Prostate gland (tissue), 2 donors: ENCODE measurements at regions not wholly inside any gene's neighbourhood (a gene's known extent, or its start where the extent isn't known, plus 50 kb on each side); places are given as distances from the start of the nearest gene placed in this dataset.

Experiments
- DNase-seq: peaks from one replicate; pipeline ENCODE4 v3.0.0-alpha.2; 2019; ENCODE audit warnings: low spot score
- H3K27ac ChIP-seq, 2 donors: fragments of 200-600 bp; sonication (generic); 2 replicates each; pipeline ENCODE4 v1.5.1; 2017 to 2019
- H3K27me3 ChIP-seq: fragments of 200-600 bp; sonication (generic); replicated peaks from 2 replicates; pipeline ENCODE4 v1.5.1; 2019; ENCODE audit not compliant: insufficient read depth
- H3K36me3 ChIP-seq, 2 donors: fragments of 200-600 bp; sonication (generic); 1 replicate in 1 of 2; 2 replicates in 1 of 2; pipeline versions ENCODE4 v1.5.1 to v1.8.1; 2017 to 2019
- H3K4me1 ChIP-seq: fragments of 200-600 bp; sonication (generic); replicated peaks from 2 replicates; pipeline ENCODE4 v1.5.1; 2019
- H3K4me3 ChIP-seq, 2 donors: fragments of 200-600 bp; sonication (generic); 2 replicates each; pipeline ENCODE4 v1.5.1; 2017 to 2019
- H3K9me3 ChIP-seq: fragments of 200-600 bp; sonication (generic); 2 replicates; pipeline ENCODE4 v1.5.1; 2017
- POLR2A ChIP-seq: fragments of 450-650 bp; IDR thresholded peaks from one replicate; pipeline ENCODE4 v1.6.1; 2016; ENCODE audit warnings: antibody characterized with exemption, mild to moderate bottlenecking
- POLR2AphosphoS5 ChIP-seq: sonication (generic); formaldehyde crosslinking; IDR thresholded peaks from one replicate; pipeline ENCODE4 v1.6.1; 2017; ENCODE audit warnings: antibody characterized with exemption
- WGBS: methylation state at CpG from one replicate; pipeline ENCODE4 v1.1.5; 2018; 5-methylcytosine and 5-hydroxymethylcytosine counted together
- intact Hi-C: fragments of 100-400 bp; cut with DNase I; formaldehyde crosslinking; loops from one replicate; pipeline ENCODE4 v1.14.2; 2022
- TF ChIP-seq, protein P1 (sequence below), 4 experiments: fragments of 200-600 bp in 2 of 4; fragments of 450-650 bp in 2 of 4; sonication (generic) in 2 of 4; IDR thresholded peaks; 1 replicate in 3 of 4; 2 replicates in 1 of 4; pipeline ENCODE4 v1.5.1; 2016 to 2019; ENCODE audit warnings: antibody characterized with exemption in 4 of 4, mild to moderate bottlenecking in 2 of 4, moderate library complexity in 2 of 4

DNA sequence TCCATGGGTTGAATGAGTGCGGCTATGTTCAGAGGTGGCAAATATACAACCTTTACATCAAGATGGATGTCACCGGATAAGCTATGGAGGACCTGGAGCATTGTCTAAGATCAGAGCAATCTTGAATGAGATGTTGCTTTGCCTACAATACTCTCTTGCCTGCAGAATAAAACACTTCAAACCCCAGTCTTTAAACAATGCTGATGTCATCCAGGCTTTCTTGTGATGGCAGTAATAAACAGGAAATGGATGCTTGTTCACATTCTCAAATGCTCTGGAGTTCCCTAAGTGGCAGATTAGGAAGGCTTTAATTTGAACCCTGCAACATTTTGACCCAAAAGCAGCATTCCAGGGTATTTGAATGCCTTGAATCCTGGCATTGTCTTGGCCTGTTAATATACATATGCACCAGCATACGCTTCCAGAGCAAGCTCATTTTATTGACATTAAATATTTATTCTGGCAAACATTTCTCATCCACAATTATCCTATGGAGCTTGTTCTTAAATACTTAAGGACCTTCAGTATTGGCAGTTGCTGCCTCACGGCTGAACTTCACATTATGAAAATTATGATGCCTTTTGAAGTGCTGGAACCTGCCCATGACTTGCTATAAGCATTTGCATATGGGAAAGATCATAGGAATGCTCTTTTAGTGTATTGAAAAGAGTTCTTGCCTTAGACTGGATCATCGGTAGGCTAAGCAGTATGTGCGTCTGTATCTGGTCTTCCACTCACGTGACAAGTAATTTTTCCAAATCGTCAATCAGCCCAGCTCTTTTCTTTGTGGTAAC, 422.7 kb downstream of the SIPA1L2 start:
- intact Hi-C loops: no loop called here
- no peak overlapping the region for H3K27ac ChIP-seq
- no peaks in the 10 kb centered on the region for H3K36me3 ChIP-seq
- 63% methylated on average over 8 of the region's 8 CpGs for WGBS
- H3K4me1 ChIP-seq: no peaks in the 10 kb centered on the region
- DNase-seq: no peak
- H3K27me3 ChIP-seq: no peaks in the 10 kb centered on the region
- TF ChIP-seq, protein P1, sequence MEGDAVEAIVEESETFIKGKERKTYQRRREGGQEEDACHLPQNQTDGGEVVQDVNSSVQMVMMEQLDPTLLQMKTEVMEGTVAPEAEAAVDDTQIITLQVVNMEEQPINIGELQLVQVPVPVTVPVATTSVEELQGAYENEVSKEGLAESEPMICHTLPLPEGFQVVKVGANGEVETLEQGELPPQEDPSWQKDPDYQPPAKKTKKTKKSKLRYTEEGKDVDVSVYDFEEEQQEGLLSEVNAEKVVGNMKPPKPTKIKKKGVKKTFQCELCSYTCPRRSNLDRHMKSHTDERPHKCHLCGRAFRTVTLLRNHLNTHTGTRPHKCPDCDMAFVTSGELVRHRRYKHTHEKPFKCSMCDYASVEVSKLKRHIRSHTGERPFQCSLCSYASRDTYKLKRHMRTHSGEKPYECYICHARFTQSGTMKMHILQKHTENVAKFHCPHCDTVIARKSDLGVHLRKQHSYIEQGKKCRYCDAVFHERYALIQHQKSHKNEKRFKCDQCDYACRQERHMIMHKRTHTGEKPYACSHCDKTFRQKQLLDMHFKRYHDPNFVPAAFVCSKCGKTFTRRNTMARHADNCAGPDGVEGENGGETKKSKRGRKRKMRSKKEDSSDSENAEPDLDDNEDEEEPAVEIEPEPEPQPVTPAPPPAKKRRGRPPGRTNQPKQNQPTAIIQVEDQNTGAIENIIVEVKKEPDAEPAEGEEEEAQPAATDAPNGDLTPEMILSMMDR (IDR thresholded peaks at IDR 0.05): no peak
- TF ChIP-seq POLR2AphosphoS5: no peak
- H3K4me3 ChIP-seq: no peak overlapping the region
- no peaks in the 10 kb centered on the region for H3K9me3 ChIP-seq

- Histone ChIP-seq H3K4me3 (no peak overlapping the region), H3K4me1 (no peaks in the 10 kb centered on the region), H3K9me3 (no peaks in the 10 kb centered on the region), H3K27ac (no peak overlapping the region), H3K27me3 (no peaks in the 10 kb centered on the region), H3K36me3 (no peaks in the 10 kb centered on the region)
- TF ChIP-seq POLR2AphosphoS5: no peak
- TF ChIP-seq POLR2A: no peak
- TF ChIP-seq, protein P1 (IDR thresholded peaks at IDR 0.05): no peak
- intact Hi-C loops: no loop called here
- DNase-seq: no peak
These were observed 425.7 kb downstream of the SIPA1L2 start for GRCh38 chr1:232204269-232204668.

DNA sequence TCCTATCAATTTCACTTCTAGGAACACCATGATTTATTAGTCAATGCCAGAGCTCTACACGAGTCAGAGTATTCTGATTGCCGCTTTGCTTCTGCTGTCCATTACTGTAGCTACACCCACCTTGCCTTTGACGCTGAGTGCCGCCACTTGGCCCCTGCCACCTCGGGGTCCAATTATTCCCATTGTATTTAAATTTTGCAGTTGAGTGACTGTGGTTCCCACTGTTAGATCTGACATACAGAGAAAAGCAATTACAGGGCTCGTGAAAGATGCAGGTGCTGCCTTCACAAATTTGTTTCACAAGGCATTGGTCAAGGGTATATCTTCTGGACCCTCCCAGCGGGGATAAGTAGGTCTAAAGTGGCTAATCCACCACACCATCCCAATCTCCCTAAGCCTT, 428.9 kb downstream of the SIPA1L2 start:
- Histone ChIP-seq H3K4me3 (no peak overlapping the region), H3K27ac (no peak overlapping the region), H3K9me3 (no peaks in the 10 kb centered on the region), H3K36me3 (no peaks in the 10 kb centered on the region), H3K4me1 (no peaks in the 10 kb centered on the region), H3K27me3 (no peaks in the 10 kb centered on the region)
- TF ChIP-seq, protein P1 (IDR thresholded peaks at IDR 0.05): no peak
- TF ChIP-seq POLR2A (no peak), POLR2AphosphoS5 (no peak)
- intact Hi-C loops: no loop called here
- 90% methylated on average over 7 of the region's 7 CpGs for WGBS
- DNase-seq: no peak

DNA sequence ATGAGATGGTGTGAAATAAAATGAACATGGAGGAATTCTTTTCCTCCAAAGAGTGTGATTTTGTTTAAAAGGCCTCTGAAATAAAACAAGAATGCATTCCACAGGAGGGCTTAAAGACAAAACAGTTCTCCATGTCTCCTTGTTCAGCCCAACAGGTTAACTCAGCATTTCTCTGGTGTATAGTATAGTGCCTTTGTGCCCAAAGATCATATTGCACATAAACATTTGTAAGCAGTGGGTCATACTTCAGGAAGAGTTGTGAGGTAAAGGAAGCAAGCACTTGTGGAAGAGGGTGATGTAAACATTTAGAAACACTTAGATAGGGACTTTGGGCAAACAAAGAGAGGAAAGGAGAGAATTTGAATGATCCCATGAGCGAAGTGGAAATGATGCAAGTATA, 433.9 kb downstream of the SIPA1L2 start:
- no peaks in the 10 kb centered on the region for H3K9me3 ChIP-seq
- intact Hi-C loops: no loop called here
- WGBS: 90% methylated on average over 1 of the region's 1 CpG
- TF ChIP-seq, protein P1 (IDR thresholded peaks at IDR 0.05): no peak
- TF ChIP-seq POLR2A (no peak), POLR2AphosphoS5 (no peak)
- H3K36me3 ChIP-seq: no peaks in the 10 kb centered on the region
- H3K4me1 ChIP-seq: no peaks in the 10 kb centered on the region
- no peak overlapping the region for H3K27ac ChIP-seq
- H3K4me3 ChIP-seq: no peak overlapping the region
- H3K27me3 ChIP-seq: no peaks in the 10 kb centered on the region
- DNase-seq: no peak

DNA sequence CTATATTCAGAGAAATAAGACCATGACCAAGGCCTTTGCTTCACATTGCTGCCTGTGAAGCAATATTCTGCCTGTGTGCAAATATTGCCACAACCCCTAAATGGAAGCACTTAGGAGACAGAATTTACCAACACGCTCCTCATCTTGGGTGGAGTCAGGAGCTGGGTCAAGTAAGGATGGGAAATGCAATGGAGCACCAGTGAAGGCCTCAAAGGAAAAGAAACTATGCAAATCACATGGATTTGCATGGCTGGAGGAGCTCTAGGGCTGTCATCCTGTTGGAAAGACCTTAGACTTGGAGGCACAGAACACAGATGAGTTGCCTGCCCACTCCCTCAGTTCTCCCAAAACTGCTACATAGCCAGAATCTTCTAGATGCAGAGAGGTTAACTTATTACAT, 435.5 kb downstream of the SIPA1L2 start:
- Histone ChIP-seq H3K27me3 (no peaks in the 10 kb centered on the region), H3K36me3 (no peaks in the 10 kb centered on the region), H3K9me3 (no peaks in the 10 kb centered on the region), H3K4me3 (no peak overlapping the region), H3K4me1 (no peaks in the 10 kb centered on the region), H3K27ac (no peak overlapping the region)
- intact Hi-C loops: no loop called here
- 97% methylated on average over 1 of the region's 1 CpG for WGBS
- no peak for DNase-seq
- TF ChIP-seq, protein P1 (IDR thresholded peaks at IDR 0.05): no peak
- TF ChIP-seq POLR2A (no peak), POLR2AphosphoS5 (no peak)
